ENCODE measurements at regions not wholly inside any gene's neighbourhood (a gene's known extent, or its start where the extent isn't known, plus 50 kb on each side); places are given as distances from the start of the nearest gene placed in this dataset.

DNA sequence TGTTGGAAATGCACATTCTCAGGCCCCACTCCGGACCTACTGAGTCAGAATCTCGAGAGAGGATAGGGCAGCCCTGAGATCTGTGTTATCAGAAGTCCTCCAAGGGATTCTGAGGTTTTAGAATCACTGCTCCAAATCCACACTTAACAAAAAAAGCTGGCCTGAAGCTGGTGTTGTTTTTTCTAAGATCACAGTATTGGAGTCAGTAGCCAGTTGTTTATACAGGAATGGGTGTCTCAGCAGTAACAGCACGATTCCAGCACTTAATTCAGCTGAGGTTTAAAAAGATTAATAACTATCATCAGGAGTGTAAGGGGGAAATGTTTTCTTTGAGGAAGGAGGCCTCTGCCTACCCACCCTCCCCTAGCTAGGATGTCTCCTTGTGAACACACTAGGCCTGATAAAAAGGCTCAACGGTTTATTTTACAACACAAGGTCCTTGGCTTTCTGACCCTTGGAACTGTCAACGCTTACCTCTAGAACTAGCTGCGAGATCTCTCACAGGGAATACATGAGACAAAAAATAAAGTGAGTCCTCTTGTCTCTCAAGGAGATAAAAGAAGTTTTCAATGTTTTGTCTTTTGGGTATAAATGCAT, 505.4 kb downstream of the CD83 start:
- Histone ChIP-seq H3K14ac (ENCODE audit: insufficient read depth, low read length) (no peak overlapping the region), H3K27me3 (ENCODE audit: insufficient read depth, low read length) (no peaks in the 10 kb centered on the region), H3K9ac (ENCODE audit: extremely low read depth, insufficient read length, low read length) (no peak overlapping the region), H2AFZ (ENCODE audit: low read length) (no peak overlapping the region), H2BK5ac (ENCODE audit: insufficient read length, low read length) (no peak overlapping the region), H2AK5ac (ENCODE audit: insufficient read length, low read length) (no peak overlapping the region), H3K9me3 (ENCODE audit: control insufficient read depth, low read depth, low read length) (no peaks in the 10 kb centered on the region), H3K18ac (ENCODE audit: insufficient read length, low read depth, low read length) (no peak overlapping the region), H3K27ac (ENCODE audit: insufficient read length, low read depth, low read length) (no peak overlapping the region), H2BK15ac (ENCODE audit: low read depth, low read length) (no peak overlapping the region), H3K4me2 (ENCODE audit: insufficient read depth, insufficient read length, low read length) (no peak overlapping the region), H4K8ac (replicated peaks; ENCODE audit: insufficient read length, low read depth, low read length) (no peak overlapping the region), H4K91ac (ENCODE audit: insufficient read length, low read depth, low read length) (no peak overlapping the region), H3K4me1 (ENCODE audit: insufficient read depth, low read length) (peaks cover 4% of the 10 kb centered on the region; the same call in 1 of the 2 replicates), H2BK120ac (ENCODE audit: low read depth, low read length, poor library complexity, severe bottlenecking) (no peak overlapping the region), H3K23me2 (ENCODE audit: insufficient read length, low read depth, low read length, poor library complexity, severe bottlenecking) (no peaks in the 10 kb centered on the region), H3K23ac (ENCODE audit: insufficient read length, low read depth, low read length) (no peak overlapping the region), H2BK12ac (ENCODE audit: insufficient read length, low read depth, low read length) (no peak overlapping the region), H3T11ph (ENCODE audit: low read length) (no peak overlapping the region), H3K56ac (ENCODE audit: insufficient read length, low read depth, low read length) (no peak overlapping the region), H3K4ac (ENCODE audit: low read depth, low read length) (no peak overlapping the region), H4K5ac (ENCODE audit: insufficient read length, low read depth, low read length) (no peak overlapping the region), H2BK20ac (ENCODE audit: low read depth, low read length, poor library complexity, severe bottlenecking) (no peak overlapping the region), H3K79me2 (ENCODE audit: insufficient read depth, low read length) (no peaks in the 10 kb centered on the region), H4K20me1 (ENCODE audit: control insufficient read depth, insufficient read depth, insufficient read length) (no peaks in the 10 kb centered on the region), H3K79me1 (ENCODE audit: insufficient read depth, low read depth, low read length, poor library complexity, severe bottlenecking) (no peaks in the 10 kb centered on the region)
- H3K4me1 Mint-ChIP-seq: peaks cover 57 to 58% of the 10 kb centered on the region in 2 experiments
- H3K27me3 Mint-ChIP-seq (ENCODE audit: low read depth): no peaks in the 10 kb centered on the region; the same call in 1 of the 2 replicates
- H3K36me3 Mint-ChIP-seq (ENCODE audit: insufficient read depth in 1 of 3, low read depth in 3 of 3): peaks cover 2 to 13% (median 8%) of the 10 kb centered on the region in 3 experiments
- H3K4me3 Mint-ChIP-seq: no peak overlapping the region
- H3K27ac Mint-ChIP-seq: no peak overlapping the region
- TF ChIP-seq, protein P1, sequence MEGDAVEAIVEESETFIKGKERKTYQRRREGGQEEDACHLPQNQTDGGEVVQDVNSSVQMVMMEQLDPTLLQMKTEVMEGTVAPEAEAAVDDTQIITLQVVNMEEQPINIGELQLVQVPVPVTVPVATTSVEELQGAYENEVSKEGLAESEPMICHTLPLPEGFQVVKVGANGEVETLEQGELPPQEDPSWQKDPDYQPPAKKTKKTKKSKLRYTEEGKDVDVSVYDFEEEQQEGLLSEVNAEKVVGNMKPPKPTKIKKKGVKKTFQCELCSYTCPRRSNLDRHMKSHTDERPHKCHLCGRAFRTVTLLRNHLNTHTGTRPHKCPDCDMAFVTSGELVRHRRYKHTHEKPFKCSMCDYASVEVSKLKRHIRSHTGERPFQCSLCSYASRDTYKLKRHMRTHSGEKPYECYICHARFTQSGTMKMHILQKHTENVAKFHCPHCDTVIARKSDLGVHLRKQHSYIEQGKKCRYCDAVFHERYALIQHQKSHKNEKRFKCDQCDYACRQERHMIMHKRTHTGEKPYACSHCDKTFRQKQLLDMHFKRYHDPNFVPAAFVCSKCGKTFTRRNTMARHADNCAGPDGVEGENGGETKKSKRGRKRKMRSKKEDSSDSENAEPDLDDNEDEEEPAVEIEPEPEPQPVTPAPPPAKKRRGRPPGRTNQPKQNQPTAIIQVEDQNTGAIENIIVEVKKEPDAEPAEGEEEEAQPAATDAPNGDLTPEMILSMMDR (conservative IDR thresholded peaks at IDR 0.05): no peak
- no CpG with 5 or more reads among the region's 6 CpGs for WGBS (ENCODE audit: extremely low coverage, insufficient read length, low lambda C conversion rate)
- DNase-seq: no peak
- peaks cover 8 to 9% of the 10 kb centered on the region in 2 experiments; a peak in 4 of 5 replicates for H3K9me3 Mint-ChIP-seq
